ENCODE measurements at regions not wholly inside any gene's neighbourhood (a gene's known extent, or its start where the extent isn't known, plus 50 kb on each side); places are given as distances from the start of the nearest gene placed in this dataset.

GRCh38 chr14:64654246-64654900, 49.9 kb upstream of the PLEKHG3 start (continued):
- TF ChIP-seq HIC1 (tag by site-specific recombination; IDR thresholded peaks at IDR 0.05) (no peak), KLF1 (tag by site-specific recombination; IDR thresholded peaks at IDR 0.05) (no peak), ZNF214 (tag by site-specific recombination; IDR thresholded peaks at IDR 0.05; ENCODE audit: borderline replicate concordance) (no peak), ZBTB1 (tag by site-specific recombination; IDR thresholded peaks at IDR 0.05) (no peak), PBX3 (CRISPR knock-in tag; IDR thresholded peaks at IDR 0.05) (no peak)
